Lower leg skin (tissue), 4 donors: ENCODE measurements at regions not wholly inside any gene's neighbourhood (a gene's known extent, or its start where the extent isn't known, plus 50 kb on each side); places are given as distances from the start of the nearest gene placed in this dataset.

Experiments
- DNase-seq, 2 donors: peaks; one replicate each; pipeline ENCODE4 v3.0.0-alpha.2; 2019; ENCODE audit warnings: low spot score in 2 of 2
- H3K4me3 ChIP-seq: fragments of 200-600 bp; sonication (generic); 2 replicates; pipeline ENCODE4 v1.5.1; 2017; ENCODE audit warnings: mild to moderate bottlenecking, low read depth; ENCODE audit not compliant: poor library complexity, severe bottlenecking
- CTCF ChIP-seq, 3 donors: fragments of 450-650 bp; IDR thresholded peaks; one replicate each; pipeline ENCODE4 v1.5.1; 2016; ENCODE audit warnings: antibody characterized with exemption in 3 of 3, mild to moderate bottlenecking in 3 of 3, moderate library complexity in 2 of 3
- POLR2A ChIP-seq, 2 donors: fragments of 450-650 bp; IDR thresholded peaks; one replicate each; pipeline ENCODE4 v1.6.1; 2016 to 2017; ENCODE audit warnings: antibody characterized with exemption in 2 of 2, mild to moderate bottlenecking in 1 of 2, moderate library complexity in 1 of 2
- WGBS, 2 donors: methylation state at CpG; one replicate each; pipeline ENCODE4 v1.1.5; 2018; 5-methylcytosine and 5-hydroxymethylcytosine counted together
- intact Hi-C: fragments of 100-400 bp; cut with DNase I; formaldehyde crosslinking; loops from one replicate; pipeline ENCODE4 v1.15.0; 2023; ENCODE audit warnings: low total_unique reads

GRCh38 chr9:107605041-107605440 is 115.5 kb upstream of the KLF4 start:
- no peak overlapping the region for H3K4me3 ChIP-seq
- intact Hi-C loops, result no loop called here
- TF ChIP-seq POLR2A (IDR thresholded peaks at IDR 0.05) (no peak), CTCF (IDR thresholded peaks at IDR 0.05) (no peak)
- no peak for DNase-seq
- WGBS, 2 donors, result 73 to 97% methylated on average over 4 of the region's 4 CpGs

GRCh38 chr9:107603281-107603680 is 113.7 kb upstream of the KLF4 start:
- H3K4me3 ChIP-seq, result no peak overlapping the region
- WGBS, 2 donors, result 79 to 83% methylated on average over 4 of the region's 4 CpGs
- no peak for DNase-seq
- no peak for TF ChIP-seq POLR2A (IDR thresholded peaks at IDR 0.05)
- no peak for TF ChIP-seq CTCF (IDR thresholded peaks at IDR 0.05)
- intact Hi-C loops, result no loop called here

- no peak overlapping the region for H3K4me3 ChIP-seq
- 22 to 43% methylated on average over 3 of the region's 3 CpGs for WGBS, 2 donors
- TF ChIP-seq POLR2A (IDR thresholded peaks at IDR 0.05) (no peak), CTCF (IDR thresholded peaks at IDR 0.05) (no peak)
- intact Hi-C loops, result no loop called here
- no peak for DNase-seq
Measured at GRCh38 chr9:107600060-107600573, 110.5 kb upstream of the KLF4 start.

GRCh38 chr9:107597743-107598217 is 108.2 kb upstream of the KLF4 start:
- no peak overlapping the region for H3K4me3 ChIP-seq
- TF ChIP-seq POLR2A (IDR thresholded peaks at IDR 0.05) (no peak), CTCF (IDR thresholded peaks at IDR 0.05) (no peak)
- intact Hi-C loops, result no loop called here
- DNase-seq, result no peak
- WGBS, 2 donors, result 83 to 89% methylated on average over 7 of the region's 7 CpGs

- DNase-seq, result no peak
- H3K4me3 ChIP-seq, result no peak overlapping the region
- intact Hi-C loops, result no loop called here
- WGBS, 2 donors, result 94% methylated on average over 3 of the region's 3 CpGs
- TF ChIP-seq CTCF (IDR thresholded peaks at IDR 0.05) (no peak), POLR2A (IDR thresholded peaks at IDR 0.05) (no peak)
Measured at GRCh38 chr9:107594908-107595530, 105.5 kb upstream of the KLF4 start.
